HG03280 (cell line): ENCODE measurements at regions not wholly inside any gene's neighbourhood (a gene's known extent, or its start where the extent isn't known, plus 50 kb on each side); places are given as distances from the start of the nearest gene placed in this dataset.

Experiments used
- ATAC-seq: cut with Tn5 transposase; IDR thresholded peaks from one replicate; pipeline ENCODE4 v1.9.1; 2021; ENCODE audit warnings: mild to moderate bottlenecking, moderate library complexity; ENCODE audit not compliant: unreplicated experiment

DNA sequence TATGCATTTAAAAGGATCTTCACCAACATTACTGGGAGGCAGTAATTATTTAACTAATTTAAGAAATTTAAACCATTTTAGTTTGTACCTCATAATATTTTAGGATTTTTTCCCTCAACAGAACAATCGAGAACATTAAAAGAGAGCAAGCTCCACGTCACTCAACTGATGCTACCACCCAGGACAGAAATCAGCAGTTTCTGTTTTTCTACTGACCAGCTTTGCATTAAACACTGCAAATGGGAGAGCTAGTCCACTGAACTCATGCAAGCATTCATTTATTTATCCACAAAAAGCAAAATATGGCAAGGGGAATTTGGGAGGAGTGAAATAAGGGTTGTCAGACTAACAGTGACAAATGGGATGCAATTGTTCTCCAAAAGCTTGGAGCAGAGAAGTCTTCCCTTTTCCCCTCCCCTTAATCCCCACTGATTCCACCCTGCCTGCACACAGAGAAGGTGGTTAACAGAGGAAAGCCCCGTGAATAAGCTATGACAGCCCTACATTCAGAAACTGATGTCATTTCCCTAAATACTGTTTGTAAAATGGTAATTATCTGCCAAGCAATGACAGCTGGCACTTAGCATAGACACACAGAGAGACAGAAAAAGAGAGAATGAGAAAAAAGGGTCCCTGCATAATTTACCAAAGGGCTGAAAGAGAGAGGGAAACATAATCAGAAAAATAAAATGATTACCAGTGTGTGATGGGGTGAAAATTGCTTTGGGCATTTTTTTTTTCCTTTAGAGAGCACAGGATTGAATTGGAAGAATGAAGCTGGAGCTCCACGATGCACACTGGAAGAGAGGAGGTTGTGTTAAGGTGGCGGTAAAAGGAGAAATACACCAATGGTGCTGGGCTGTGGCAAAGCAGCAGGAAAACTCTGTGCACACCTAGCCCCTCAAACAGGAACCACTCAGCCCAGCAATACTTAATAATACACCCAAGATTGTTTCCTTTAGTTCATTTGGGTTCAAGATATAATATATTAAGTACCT, 777.4 kb downstream of the TUSC7 start:
- ATAC-seq, result no peak

DNA sequence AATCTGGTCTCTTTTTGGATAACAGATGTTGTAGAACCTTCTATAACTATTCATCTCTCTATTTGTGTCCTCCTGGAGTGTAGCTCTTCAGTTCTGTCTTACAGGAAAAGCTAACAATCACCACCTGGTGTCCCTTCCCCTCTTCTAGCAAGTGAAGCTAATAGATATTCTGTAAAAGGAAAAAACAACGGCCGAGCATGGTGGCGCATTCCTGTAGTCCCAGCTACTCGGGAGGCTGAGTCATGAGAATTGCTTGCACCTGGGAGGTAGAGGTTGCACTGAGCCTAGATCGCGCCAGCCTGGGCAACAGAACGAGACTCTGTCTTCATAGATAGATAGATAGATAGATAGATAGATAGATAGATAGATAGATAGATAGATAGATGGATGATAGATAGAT, 779.4 kb downstream of the TUSC7 start:
- no peak for ATAC-seq

DNA sequence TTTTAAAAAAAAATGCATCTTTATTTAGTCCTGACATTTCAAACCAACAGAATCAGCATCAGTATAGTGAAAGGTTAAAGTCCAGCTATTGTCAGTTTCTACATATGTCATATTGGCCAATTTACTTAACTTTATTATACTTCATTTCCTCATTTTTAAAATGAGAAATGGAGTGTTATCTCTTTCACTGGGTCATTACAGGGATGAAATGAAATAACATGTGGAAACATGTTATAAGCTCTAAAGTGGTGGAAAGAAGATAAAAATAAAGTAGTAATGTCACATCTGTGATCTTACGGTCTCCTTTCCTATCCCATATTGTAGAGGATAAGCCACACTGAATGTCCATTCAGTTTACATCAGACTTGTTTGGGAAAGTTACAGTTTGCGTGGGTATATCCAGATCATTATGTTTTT, 780.1 kb downstream of the TUSC7 start:
- no peak for ATAC-seq

DNA sequence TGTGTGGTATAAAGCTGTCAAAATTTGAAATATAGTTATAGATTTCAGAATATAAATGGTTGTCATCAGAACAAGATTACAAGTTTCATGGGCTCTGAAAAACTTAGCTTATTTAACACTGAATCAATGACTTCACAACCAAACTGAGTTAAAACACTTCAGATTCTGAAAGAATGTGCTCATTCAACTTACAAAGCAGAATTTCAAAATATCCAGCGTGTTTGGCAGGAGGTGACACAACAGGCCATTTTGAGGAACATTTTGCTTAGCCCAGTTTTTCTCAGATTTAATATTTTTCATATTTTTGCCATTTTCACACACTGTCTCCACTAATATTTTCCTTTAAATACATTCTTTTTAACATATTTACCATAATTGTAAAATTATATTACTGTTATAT, 781.1 kb downstream of the TUSC7 start:
- ATAC-seq, result no peak

DNA sequence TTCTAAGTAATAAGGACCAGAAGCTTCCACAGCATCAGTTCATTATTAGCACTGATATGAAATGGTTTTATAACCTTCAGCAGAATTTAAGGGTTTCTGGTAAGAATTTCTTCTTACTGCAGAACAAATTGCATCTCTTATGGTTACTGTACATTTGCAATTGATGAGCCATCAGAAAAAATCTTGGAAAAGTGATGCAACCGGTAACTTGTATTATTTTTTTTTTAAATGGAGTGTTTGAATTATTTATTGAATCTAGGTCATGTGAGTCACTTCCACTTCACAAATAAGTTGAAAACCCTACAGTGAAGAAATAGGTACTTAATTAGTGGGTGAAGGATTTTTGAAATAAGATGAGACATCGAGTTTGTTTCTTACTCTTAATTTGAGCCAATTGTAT, 786.0 kb downstream of the TUSC7 start:
- no peak for ATAC-seq

DNA sequence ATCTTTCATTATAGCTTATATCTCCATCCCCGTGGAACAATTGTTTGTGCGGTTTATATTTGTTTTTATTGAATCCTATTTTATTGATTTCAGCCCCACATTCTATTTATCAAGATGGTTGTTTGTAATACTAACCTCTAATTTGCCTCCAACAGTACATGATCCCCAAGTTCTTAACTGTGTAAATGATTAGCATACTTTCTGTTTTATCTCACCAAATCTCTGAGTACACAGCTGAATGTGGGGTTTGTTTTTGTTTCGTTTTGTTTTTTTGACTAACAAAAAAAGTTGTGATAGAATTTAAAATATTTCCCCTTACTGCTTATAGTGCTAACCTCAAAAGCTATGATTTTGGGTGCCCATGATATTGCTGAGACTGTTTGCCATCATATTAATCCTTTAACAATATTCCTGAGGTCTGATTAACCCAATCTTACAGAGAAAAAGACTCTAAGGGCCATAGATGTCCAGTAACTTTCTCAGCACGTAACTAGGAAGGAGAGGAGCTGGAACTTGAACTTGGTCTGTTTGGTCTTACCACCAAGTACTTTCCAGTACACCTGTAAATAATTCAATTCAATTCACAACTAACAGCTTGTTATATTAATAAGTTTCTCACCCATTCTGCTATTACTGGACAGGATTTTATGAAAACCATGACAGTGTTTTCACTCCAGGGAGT, 789.8 kb downstream of the TUSC7 start:
- ATAC-seq, result no peak

DNA sequence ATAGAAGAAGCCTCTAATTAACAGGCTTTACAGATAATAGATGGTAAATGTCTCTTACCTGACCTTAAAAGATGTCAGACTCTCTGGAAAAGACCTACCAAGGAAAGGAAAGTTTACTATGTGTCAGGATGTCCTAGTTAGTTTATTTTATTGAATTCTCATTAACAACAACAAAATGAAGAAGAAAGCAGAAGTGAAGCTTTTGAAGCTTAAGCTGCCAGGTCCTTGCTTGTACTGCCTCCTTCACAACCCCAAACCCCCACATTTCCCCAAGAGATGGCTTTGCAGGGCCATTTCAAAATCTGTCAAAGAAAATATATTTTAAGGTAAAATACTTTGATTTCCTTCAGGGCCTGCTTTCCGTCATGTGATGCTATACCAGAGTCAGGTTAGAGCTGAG, 798.4 kb downstream of the TUSC7 start:
- ATAC-seq, result no peak

DNA sequence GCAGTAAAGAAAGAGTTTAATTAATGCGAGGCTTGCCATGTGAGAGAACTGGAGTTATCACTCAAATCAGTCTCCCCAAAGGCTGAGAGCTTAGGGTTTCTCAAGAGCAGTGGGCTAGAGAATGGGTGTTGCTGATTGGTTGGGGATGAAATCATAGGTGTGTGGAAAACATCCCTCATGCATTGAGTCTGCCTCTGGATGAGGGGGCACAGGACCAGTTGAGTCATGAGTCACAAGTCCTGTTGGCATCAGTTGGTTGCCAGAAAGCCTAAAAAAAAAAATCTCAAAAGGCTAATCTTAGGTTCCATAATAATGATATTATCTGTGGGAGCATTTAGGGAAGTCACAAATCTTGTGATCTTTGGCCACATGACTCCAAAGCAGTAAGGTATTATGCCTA, 800.3 kb downstream of the TUSC7 start:
- ATAC-seq, result no peak

DNA sequence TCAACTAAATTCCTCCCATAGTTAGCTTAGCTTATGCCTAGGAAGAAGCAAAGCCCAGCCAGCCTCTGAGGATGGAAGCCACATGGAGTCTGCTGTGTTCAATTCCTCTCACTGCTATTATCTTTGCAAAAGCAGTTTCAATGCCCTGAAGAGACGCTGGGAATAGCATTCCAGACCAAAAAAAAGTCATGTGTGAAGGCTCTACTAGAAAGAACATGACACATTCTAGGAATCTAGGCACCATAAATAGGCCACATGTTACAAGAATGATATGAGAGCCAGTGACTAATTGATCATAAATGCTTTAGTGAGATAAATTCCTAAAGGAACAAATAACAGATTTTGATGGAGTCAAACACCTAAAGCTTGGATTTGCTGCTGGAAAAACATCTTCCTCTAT, 800.8 kb downstream of the TUSC7 start:
- ATAC-seq, result no peak

DNA sequence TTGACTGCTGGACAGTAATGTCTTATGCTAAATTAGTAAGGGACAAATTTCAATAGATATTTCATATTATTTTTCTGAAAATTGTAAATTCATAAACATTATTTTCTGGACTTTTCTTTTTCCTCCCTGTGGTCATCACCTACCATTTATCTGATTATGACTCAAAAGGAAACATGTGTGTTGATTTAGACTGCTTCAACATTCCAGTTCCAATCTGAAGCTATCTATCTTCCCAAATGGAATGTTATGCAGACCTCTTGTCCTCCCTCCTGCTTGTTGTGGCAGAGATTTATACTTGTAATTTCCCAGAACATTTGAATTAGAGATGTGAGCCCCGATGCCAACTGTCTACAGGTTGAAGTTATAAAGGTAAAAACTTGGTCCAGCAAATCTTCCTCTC, 803.4 kb downstream of the TUSC7 start:
- no peak for ATAC-seq

DNA sequence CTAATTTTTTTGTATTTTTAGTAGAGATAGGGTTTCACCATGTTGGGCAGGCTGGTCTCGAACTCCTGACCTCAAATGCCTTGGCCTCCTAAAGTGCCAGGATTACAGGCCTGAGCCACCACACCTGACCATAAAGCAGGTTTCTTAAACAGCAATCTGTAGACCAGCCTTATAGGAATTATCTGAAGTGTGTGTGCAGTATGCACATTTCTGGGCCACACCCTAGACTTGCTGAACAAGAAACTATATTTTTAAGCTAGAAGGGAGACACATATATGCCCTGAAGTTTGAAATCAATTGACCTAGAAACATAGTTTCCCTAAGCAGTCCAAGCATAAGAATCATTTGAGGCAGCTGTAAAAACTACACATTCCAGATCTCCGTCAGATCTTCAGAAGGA, 805.7 kb downstream of the TUSC7 start:
- no peak for ATAC-seq

DNA sequence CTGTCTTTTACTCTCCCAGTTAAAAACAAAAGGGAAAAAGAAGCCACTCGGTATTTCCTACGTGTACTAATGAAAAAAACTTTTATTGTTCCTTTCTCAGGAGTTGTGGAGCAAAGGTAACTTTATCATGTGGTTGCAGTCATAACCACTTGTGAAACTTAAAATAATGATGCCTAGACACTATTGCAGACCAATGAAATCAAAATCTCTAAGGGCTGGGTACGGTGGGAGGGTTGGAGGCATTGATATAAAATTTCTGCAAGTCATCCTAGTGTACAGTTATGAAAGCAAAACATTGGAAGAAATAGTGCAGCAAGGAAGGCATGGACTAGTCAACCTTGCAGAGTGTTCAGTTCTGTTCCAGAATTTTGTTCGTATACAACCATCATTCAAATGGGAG, 808.8 kb downstream of the TUSC7 start:
- ATAC-seq, result no peak

DNA sequence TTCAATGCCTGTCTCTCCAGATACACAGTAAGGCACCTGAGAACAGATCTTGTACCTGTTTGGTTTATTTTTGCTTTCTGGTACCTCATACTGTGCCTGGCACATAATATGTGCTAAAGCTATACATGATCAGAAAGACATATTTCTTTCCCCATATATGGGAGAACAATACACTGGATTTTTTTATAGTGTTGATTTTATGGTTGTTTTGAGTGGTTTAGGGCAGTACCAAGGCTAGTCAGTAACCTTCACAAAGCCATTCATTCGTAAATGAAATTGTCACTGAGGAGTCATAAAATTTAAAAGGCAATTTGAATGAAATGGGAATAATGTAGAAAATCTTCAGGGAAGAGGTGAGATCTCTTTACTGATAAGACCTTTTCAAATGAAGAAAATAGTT, 810.2 kb downstream of the TUSC7 start:
- ATAC-seq, result no peak

DNA sequence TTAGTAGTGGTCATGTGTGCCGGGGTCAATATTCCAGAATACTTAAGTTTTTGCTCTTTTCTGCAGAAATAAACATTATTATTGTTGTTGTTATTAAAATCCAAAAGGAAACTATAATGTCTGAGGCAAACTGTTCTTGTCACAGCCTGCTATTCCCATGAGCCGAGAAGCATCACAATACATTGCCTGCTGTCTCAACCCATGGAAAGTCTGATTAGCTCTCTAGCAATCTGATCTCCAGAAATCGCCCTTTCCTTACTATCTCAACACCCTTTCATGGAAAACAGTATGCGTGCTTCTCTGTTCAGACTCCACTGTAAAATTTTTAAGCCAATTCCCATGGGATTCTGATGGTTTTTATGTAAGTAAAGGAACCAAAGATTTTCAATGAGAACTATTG, 811.0 kb downstream of the TUSC7 start:
- ATAC-seq, result no peak

DNA sequence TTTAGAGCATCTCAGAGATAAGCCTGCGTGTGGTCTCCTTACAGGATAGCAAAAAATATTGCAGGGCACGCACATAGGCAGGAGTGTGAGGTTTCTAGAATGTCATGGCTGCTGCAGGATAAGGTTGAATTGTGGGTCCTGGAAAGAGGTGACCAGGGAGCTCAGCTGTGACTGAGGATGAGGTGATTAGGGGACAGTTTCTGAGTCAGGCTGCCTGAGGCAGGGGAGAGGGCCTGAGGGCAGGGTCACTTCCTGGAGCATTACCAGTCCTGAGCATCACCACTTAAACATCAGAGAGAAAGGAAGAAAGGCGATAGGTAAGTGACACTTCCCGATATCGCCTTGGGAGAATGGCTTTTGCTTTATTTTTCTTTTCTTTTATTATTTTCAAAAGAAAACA, 813.8 kb downstream of the TUSC7 start:
- ATAC-seq, result no peak

DNA sequence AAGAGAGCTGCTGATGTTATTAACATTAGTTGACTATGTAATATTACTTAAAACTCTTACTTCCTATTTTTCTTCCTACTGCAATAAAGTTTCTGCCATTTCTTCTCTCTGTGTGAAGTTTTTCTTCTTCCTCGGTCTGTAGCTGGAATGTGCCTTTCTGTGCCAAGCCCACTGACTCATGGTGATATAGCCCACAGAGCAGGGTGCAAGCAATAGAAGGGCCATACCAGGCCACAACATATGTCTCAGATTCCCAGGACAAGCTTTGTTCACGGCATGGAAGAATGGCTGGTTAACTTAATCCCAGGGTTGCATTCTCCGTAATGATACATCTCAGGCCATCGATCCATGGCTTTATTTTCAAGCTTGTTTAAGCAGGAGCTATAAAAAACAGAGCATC, 815.3 kb downstream of the TUSC7 start:
- no peak for ATAC-seq

DNA sequence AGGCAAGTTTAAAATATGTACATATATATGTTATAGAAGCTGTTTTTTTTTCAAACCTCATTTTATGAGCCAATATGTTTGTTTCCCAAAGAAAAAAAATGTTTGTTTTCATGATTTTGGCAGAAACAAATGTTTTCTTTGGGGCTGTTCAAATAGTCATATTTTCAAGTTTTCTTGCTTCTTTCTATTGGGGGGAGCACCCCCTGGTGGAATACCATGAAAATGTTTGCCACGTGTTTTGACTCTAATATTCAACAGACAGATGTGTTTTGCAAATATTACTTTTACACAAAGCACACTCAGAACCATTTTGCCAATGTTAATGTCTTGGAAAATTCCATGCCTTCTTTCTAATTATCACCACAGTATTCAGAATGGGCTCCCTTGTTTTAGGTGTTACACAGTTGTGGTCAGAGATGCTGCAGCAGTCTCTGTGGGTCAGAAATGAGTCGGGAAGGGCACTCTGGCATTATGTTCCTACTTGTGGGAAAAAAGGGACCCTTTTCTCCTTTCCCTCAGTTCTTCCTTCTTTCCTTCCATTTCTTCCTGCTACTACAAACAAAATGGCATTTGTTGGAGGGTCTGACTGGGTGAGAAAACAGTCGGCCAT, 817.0 kb downstream of the TUSC7 start:
- no peak for ATAC-seq

DNA sequence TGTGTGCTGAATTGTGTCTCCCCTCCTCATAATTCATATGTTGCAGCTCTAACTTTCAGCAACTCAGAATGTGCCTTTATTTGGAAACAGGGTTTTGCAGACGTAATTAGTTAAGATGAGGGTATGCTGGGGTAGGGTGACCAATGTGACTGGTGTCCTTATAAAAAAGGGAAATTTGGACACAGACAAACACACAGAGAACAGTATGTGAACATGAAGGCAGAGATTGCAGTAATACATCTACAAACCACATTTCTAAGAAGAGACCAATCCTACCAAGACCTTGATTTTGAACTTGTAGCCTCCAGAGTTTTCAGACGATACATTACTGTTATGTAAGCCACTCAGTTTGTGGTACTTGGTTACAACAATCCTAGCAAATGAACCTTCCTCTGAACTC, 817.8 kb downstream of the TUSC7 start:
- ATAC-seq, result no peak

DNA sequence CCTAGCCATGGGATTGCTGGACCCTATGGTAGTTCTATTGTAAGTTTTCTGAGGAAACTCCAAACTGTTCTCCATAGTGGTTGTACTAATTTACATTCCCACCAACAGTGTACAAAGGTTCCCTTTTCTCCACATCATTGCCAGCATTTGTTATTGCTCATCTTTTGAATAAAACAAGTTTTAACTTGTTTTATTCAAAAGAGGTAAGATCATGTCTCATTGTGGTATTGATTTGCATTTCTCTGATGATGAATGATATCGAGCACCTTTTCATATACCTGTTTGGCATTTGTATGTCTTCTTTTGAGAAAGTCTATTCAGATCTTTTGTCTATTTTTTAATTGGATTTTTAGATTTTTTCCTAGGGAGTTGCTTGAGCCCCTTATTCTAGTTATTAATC, 819.1 kb downstream of the TUSC7 start:
- no peak for ATAC-seq

DNA sequence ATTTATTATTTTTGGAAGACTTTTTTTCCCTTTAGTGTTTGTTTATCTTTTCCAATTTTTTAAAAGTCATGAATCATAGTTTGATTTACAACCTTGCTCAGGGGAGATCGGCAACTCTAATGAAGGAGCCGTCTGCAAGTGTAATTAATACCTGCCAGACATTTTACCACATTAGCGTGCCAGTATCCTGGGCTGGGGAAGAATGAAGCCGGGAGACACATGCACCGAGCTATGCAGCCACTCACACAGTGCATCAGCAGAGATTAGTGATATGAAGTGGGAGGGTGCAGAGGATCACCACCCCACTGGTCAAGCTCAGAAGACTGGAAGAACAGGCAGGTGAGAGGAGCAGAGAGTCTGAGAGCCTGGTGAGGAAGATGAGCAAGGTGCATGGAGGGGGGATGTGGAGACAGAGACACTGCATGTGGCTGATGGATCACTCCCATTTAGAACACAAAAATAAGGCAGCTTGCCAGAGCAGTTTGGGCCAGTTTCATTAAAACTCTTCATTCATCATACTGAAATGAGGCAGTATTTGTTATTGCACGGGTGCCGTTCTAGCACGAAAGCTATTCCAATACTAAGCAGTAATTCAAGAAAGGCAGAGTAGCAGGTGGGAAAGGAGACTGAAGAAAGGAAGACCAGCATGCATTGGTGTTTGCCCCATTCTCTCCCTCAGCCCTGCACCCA, 821.6 kb downstream of the TUSC7 start:
- no peak for ATAC-seq

DNA sequence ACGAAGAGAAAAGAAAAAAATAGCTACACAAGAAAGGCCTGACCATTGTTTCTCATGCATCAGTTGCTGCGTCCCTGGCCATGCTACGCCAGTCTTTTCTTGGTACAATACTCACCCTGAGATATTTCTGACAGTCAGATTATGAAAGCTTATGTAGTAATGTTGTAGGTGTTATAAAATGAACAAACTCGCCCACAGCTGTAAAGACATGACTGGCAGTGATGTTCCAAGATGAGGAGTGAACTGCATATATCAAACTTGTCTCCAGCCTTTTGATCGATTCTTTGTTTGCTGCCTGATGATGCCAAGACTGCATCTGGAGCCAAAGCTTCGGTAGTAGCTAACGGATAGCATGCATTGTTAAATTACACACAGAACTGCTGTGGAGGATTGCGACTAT, 822.7 kb downstream of the TUSC7 start:
- no peak for ATAC-seq
